PC-9 (cell line): ENCODE measurements at regions not wholly inside any gene's neighbourhood (a gene's known extent, or its start where the extent isn't known, plus 50 kb on each side); places are given as distances from the start of the nearest gene placed in this dataset.

ENCODE experiments used
- CTCF ChIP-seq: fragments of 200-600 bp; sonication (generic); conservative IDR thresholded peaks from 2 replicates; pipeline ENCODE4 v1.6.1; 2017; ENCODE audit warnings: mixed run types, antibody characterized with exemption, mild to moderate bottlenecking, moderate library complexity
- EZH2 ChIP-seq: fragments of 200-600 bp; sonication (generic); IDR thresholded peaks from 2 replicates; pipeline ENCODE4 v1.8.0; 2017; ENCODE audit warnings: antibody characterized with exemption, low read depth

DNA sequence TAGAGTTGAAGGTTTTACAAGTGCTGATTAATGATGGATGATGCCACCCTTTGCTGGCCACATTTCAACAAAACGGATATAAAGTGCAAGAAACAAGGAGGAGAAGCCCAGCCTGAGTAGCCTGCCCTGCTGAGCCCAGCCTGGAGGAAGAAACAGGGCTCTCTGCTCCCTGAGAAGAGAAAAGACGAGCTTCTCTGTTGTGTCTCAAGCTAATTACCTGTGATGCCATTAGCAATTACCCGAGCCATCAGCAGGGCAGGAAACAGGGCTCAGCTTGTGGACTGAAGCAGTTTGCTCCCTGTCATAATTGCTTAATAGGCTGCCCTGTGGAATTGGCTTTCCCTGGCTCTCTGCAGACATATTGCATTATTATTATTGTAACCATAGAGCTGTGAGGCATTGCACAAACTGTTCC, 709.3 kb upstream of the AUTS2 start:
- TF ChIP-seq CTCF, result no peak
- TF ChIP-seq EZH2, result no peak
